H1 (cell line): ENCODE measurements at regions not wholly inside any gene's neighbourhood (a gene's known extent, or its start where the extent isn't known, plus 50 kb on each side); places are given as distances from the start of the nearest gene placed in this dataset.
A peak's percentile ranks its signal among the peaks of the same experiment; 100 is the strongest.

Experiments
- CTCF ChIA-PET: fragments of 300-600 bp; sonication (Branson Sonifier 250); formaldehyde crosslinking; loops from one replicate; lab custom pipeline; 2021; ENCODE audit not compliant: partially characterized antibody; lab: Charles Lee
- POLR2A ChIA-PET: fragments of 300-600 bp; sonication (Branson Sonifier 250); formaldehyde crosslinking; loops from one replicate; lab custom pipeline; 2021; ENCODE audit warnings: inconsistent platforms; ENCODE audit not compliant: partially characterized antibody; lab: Charles Lee
- DNase-seq, 2 experiments: peaks; one replicate each; pipeline versions ENCODE4 v3.0.0 to v3.0.0-alpha.2; 2010 to 2022; ENCODE audit warnings: low spot score in 2 of 2, low read depth in 1 of 2, mixed read lengths in 1 of 2
- FAIRE-seq: peaks from 2 replicates; lab custom pipeline; 2011; peaks lifted over from hg19 to GRCh38; lab: Jason Lieb, UNC
- H2AFZ ChIP-seq: 2 replicates; pipeline ENCODE4 v1.8.1; 2012; ENCODE audit warnings: low read length, inconsistent platforms
- H2AK5ac ChIP-seq: 2 replicates; pipeline ENCODE4 v1.6.1; 2013; ENCODE audit warnings: low read depth, low read length
- H2BK120ac ChIP-seq: replicated peaks from 2 replicates; pipeline ENCODE3; 2013; ENCODE audit warnings: low read depth, low read length, inconsistent platforms
- H2BK12ac ChIP-seq: 2 replicates; pipeline ENCODE4 v1.6.1; 2013; ENCODE audit warnings: low read depth, low read length
- H2BK15ac ChIP-seq: 2 replicates; pipeline ENCODE4 v1.6.1; 2013; ENCODE audit warnings: low read length
- H2BK20ac ChIP-seq: 2 replicates; pipeline ENCODE4 v1.6.1; 2013; ENCODE audit warnings: low read length
- H2BK5ac ChIP-seq: 2 replicates; pipeline ENCODE4 v1.6.1; 2013; ENCODE audit warnings: low read depth, low read length
- H3K14ac ChIP-seq: 2 replicates; pipeline ENCODE4 v1.6.1; 2013; ENCODE audit warnings: inconsistent platforms; ENCODE audit not compliant: insufficient read length
- H3K18ac ChIP-seq: 2 replicates; pipeline ENCODE4 v1.6.1; 2013; ENCODE audit warnings: low read length; ENCODE audit errors: extremely low read depth
- H3K23ac ChIP-seq: 2 replicates; pipeline ENCODE4 v1.6.1; 2013; ENCODE audit warnings: inconsistent platforms; ENCODE audit not compliant: insufficient read length
- H3K23me2 ChIP-seq: 2 replicates; pipeline ENCODE4 v1.6.1; 2013; ENCODE audit warnings: low read depth, low read length
- H3K27ac ChIP-seq: 2 replicates; pipeline ENCODE4 v1.6.1; 2011; ENCODE audit warnings: low read depth, low read length, inconsistent platforms
- H3K27me3 ChIP-seq, 4 experiments: replicated peaks in 1 of 4; 1 replicate in 1 of 4; 2 replicates in 3 of 4; pipeline versions ENCODE4 v1.6.1 to v1.8.1; 2011 to 2013; ENCODE audit warnings: low read length in 3 of 4, mild to moderate bottlenecking in 3 of 4, inconsistent platforms in 2 of 4, mixed read lengths in 2 of 4, moderate library complexity in 1 of 4; ENCODE audit not compliant: control insufficient read depth in 3 of 4, insufficient read depth in 3 of 4; ENCODE audit errors: extremely low read depth in 1 of 4
- H3K36me3 ChIP-seq, 4 experiments: 2 replicates each; pipeline versions ENCODE4 v1.6.1 to v1.8.1; 2011 to 2013; ENCODE audit warnings: mild to moderate bottlenecking in 4 of 4, low read length in 3 of 4, moderate library complexity in 2 of 4, control low read depth in 1 of 4, inconsistent platforms in 1 of 4; ENCODE audit not compliant: insufficient read depth in 4 of 4, control insufficient read depth in 2 of 4
- H3K4ac ChIP-seq: replicated peaks from 2 replicates; pipeline ENCODE3; 2013; ENCODE audit warnings: low read length, low read depth, mixed read lengths, inconsistent platforms; ENCODE audit not compliant: insufficient read length
- H3K4me1 ChIP-seq, 4 experiments: replicated peaks in 1 of 4; 1 replicate in 1 of 4; 2 replicates in 3 of 4; pipeline versions ENCODE4 v1.6.1 to v1.8.1; 2011 to 2013; ENCODE audit warnings: low read length in 3 of 4, inconsistent platforms in 2 of 4, mixed read lengths in 1 of 4; ENCODE audit not compliant: insufficient read depth in 4 of 4, control insufficient read depth in 3 of 4
- H3K4me2 ChIP-seq, 2 experiments: 2 replicates each; pipeline versions ENCODE4 v1.6.1 to v1.8.1; 2011 to 2013; ENCODE audit warnings: low read depth in 2 of 2, low read length in 2 of 2, control low read depth in 1 of 2, inconsistent platforms in 1 of 2, mild to moderate bottlenecking in 1 of 2; ENCODE audit not compliant: insufficient read depth in 1 of 2
- H3K4me3 ChIP-seq, 4 experiments: fragments of 200-600, 300-600 bp in 1 of 4; sonication (generic), shearing (Covaris generic), sonication (Bioruptor Twin) in 1 of 4; 2 replicates each; pipeline versions ENCODE4 v1.5.1 to v1.8.1; 2011 to 2016; ENCODE audit warnings: low read length in 4 of 4, low read depth in 3 of 4, control low read depth in 2 of 4, inconsistent platforms in 2 of 4, mild to moderate bottlenecking in 2 of 4, mixed read lengths in 1 of 4, moderate library complexity in 1 of 4; ENCODE audit not compliant: insufficient read depth in 2 of 4; ENCODE audit errors: extremely low read depth in 1 of 4
- H3K56ac ChIP-seq: replicated peaks from 2 replicates; pipeline ENCODE3; 2013; ENCODE audit warnings: low read depth, mild to moderate bottlenecking, mixed read lengths, low read length, inconsistent platforms; ENCODE audit not compliant: insufficient read length
- H3K79me1 ChIP-seq: 2 replicates; pipeline ENCODE4 v1.6.1; 2013; ENCODE audit warnings: low read depth, low read length, control low read depth
- H3K79me2 ChIP-seq, 2 experiments: 2 replicates each; pipeline versions ENCODE4 v1.6.1 to v1.8.1; 2012 to 2013; ENCODE audit warnings: low read length in 2 of 2, mild to moderate bottlenecking in 2 of 2, inconsistent platforms in 1 of 2; ENCODE audit not compliant: insufficient read depth in 2 of 2, control insufficient read depth in 1 of 2
- H3K9ac ChIP-seq, 4 experiments: replicated peaks in 1 of 4; 1 replicate in 1 of 4; 2 replicates in 3 of 4; pipeline versions ENCODE4 v1.6.1 to v1.8.1; 2011 to 2013; ENCODE audit warnings: low read depth in 3 of 4, low read length in 3 of 4, control low read depth in 2 of 4, mild to moderate bottlenecking in 2 of 4, moderate library complexity in 2 of 4, inconsistent platforms in 1 of 4; ENCODE audit errors: extremely low read depth in 1 of 4
- H3K9me3 ChIP-seq, 2 experiments: 2 replicates each; pipeline versions ENCODE4 v1.6.1 to v1.8.1; 2012 to 2013; ENCODE audit warnings: mild to moderate bottlenecking in 2 of 2, moderate library complexity in 2 of 2, control low read depth in 1 of 2, inconsistent platforms in 1 of 2, low read depth in 1 of 2, low read length in 1 of 2, mixed read lengths in 1 of 2; ENCODE audit not compliant: insufficient read depth in 2 of 2
- H4K20me1 ChIP-seq, 2 experiments: replicated peaks in 1 of 2; 2 replicates each; pipeline versions ENCODE3 to v1.8.1; 2011 to 2013; ENCODE audit warnings: inconsistent platforms in 2 of 2, low read length in 2 of 2, mild to moderate bottlenecking in 1 of 2; ENCODE audit not compliant: insufficient read depth in 2 of 2, control insufficient read depth in 1 of 2
- H4K5ac ChIP-seq: 2 replicates; pipeline ENCODE4 v1.6.1; 2013; ENCODE audit warnings: low read length, low read depth, mixed read lengths, inconsistent platforms; ENCODE audit not compliant: insufficient read length
- H4K8ac ChIP-seq: 2 replicates; pipeline ENCODE4 v1.8.0; 2013; ENCODE audit warnings: mild to moderate bottlenecking, moderate library complexity, low read length, inconsistent platforms; ENCODE audit not compliant: insufficient read depth; ENCODE audit errors: extremely low read depth
- H4K91ac ChIP-seq: replicated peaks from 2 replicates; pipeline ENCODE3; 2013; ENCODE audit warnings: low read length, mixed read lengths, inconsistent platforms; ENCODE audit not compliant: insufficient read length
- BACH1 ChIP-seq: IDR thresholded peaks from 2 replicates; pipeline ENCODE4 v1.6.1; 2012; ENCODE audit warnings: low read length, improper control_type of control experiment
- FOSL1 ChIP-seq: IDR thresholded peaks from 2 replicates; pipeline ENCODE4 v1.6.1; 2011; ENCODE audit warnings: mild to moderate bottlenecking, low read depth, low read length, moderate library complexity; ENCODE audit not compliant: insufficient read depth
- NRF1 ChIP-seq: IDR thresholded peaks from 2 replicates; pipeline ENCODE4 v1.6.1; 2011; ENCODE audit warnings: mild to moderate bottlenecking, low read depth, low read length, improper control_type of control experiment
- POLR2AphosphoS5 ChIP-seq: IDR thresholded peaks from 2 replicates; pipeline ENCODE4 v1.6.1; 2011; ENCODE audit warnings: low read depth, low read length
- RFX5 ChIP-seq: IDR thresholded peaks from 2 replicates; pipeline ENCODE4 v1.6.1; 2011; ENCODE audit warnings: low read depth, low read length, improper control_type of control experiment, borderline replicate concordance
- SIX5 ChIP-seq: IDR thresholded peaks from 2 replicates; pipeline ENCODE4 v1.6.1; 2011; ENCODE audit warnings: mild to moderate bottlenecking, low read depth, low read length
- WGBS, 2 experiments: shearing (Covaris generic) in 1 of 2; methylation state at CpG; one replicate each; pipeline versions ENCODE4 v1.1.6 to v1.1.7; 2013 to 2015; ENCODE audit warnings: low lambda C conversion rate in 2 of 2, mixed read lengths in 2 of 2, inconsistent platforms in 1 of 2, low coverage in 1 of 2, missing lambda C conversion rate in 1 of 2; ENCODE audit not compliant: insufficient replicate concordance in 2 of 2, insufficient coverage in 1 of 2, insufficient read length in 1 of 2; ENCODE audit errors: extremely low coverage in 1 of 2, missing lambda C conversion rate in 1 of 2; 5-methylcytosine and 5-hydroxymethylcytosine counted together
- TF ChIP-seq, protein P1 (sequence below): IDR thresholded peaks from 2 replicates; pipeline ENCODE4 v1.6.1; 2011; ENCODE audit warnings: low read length, improper control_type of control experiment

DNA sequence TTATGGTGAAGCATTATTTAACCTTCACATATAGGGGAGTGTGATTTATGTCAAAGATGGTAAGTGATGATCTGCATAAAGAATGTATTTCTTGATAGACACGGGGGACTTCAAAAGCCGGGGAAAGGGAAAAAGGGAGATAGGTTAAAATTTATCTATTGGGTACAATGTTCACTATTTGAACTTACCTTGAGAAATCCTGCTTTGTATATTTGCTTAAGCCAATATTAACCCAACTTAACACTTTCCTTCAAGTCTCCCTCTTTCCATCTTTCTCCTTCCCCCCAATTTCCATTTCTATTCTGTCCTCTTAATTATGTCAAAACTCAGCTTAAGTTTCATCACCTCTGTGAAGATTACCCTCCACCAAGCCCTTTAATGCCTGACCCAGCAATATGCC lies 149.0 kb upstream of the ANK2 start:
- CTCF ChIA-PET: no interaction called here
- H3K4ac ChIP-seq: no peak overlapping the region

More for the DNA sequence above, 149.0 kb upstream of the ANK2 start:
- Histone ChIP-seq H2BK20ac (no peak overlapping the region), H2AK5ac (no peak overlapping the region), H3K9me3 (no peaks in the 10 kb centered on the region), H3K27ac (no peak overlapping the region), H2BK15ac (no peak overlapping the region), H3K27me3 (no peaks in the 10 kb centered on the region), H4K91ac (no peak overlapping the region), H2BK5ac (no peak overlapping the region), H4K8ac (no peak overlapping the region), H3K23ac (no peak overlapping the region), H2BK12ac (no peak overlapping the region), H3K18ac (no peak overlapping the region), H3K4me1 (peaks cover 6 to 25% (median 21%) of the 10 kb centered on the region in 4 experiments; a peak in 5 of 7 replicates), H3K23me2 (no peaks in the 10 kb centered on the region), H3K56ac (no peak overlapping the region), H2BK120ac (no peak overlapping the region), H4K20me1 (no peaks in the 10 kb centered on the region), H3K36me3 (no peaks in the 10 kb centered on the region; a peak in 1 of 8 replicates), H3K14ac (no peak overlapping the region)
- DNase-seq (no peak), FAIRE-seq (peak; percentile 50)
- POLR2A ChIA-PET: no interaction called here
- WGBS, 2 experiments: 97% methylated on average over 2 of the region's 2 CpGs; no CpG with 5 or more reads in 1 of the 2 experiments
- TF ChIP-seq SIX5: no peak
- no peak for TF ChIP-seq BACH1
- TF ChIP-seq, protein P1, sequence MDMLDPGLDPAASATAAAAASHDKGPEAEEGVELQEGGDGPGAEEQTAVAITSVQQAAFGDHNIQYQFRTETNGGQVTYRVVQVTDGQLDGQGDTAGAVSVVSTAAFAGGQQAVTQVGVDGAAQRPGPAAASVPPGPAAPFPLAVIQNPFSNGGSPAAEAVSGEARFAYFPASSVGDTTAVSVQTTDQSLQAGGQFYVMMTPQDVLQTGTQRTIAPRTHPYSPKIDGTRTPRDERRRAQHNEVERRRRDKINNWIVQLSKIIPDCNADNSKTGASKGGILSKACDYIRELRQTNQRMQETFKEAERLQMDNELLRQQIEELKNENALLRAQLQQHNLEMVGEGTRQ: no peak
- TF ChIP-seq FOSL1: no peak
- no peak for TF ChIP-seq POLR2AphosphoS5
- no peak for TF ChIP-seq RFX5
- no peak for TF ChIP-seq NRF1
- TF ChIP-seq, all 59 proteins: peak for 0
- H3K4me2 ChIP-seq: no peak overlapping the region
- no peak overlapping the region for H3K9ac ChIP-seq
- no peak overlapping the region for H3K4me3 ChIP-seq
- H4K5ac ChIP-seq: no peak overlapping the region
- H2AFZ ChIP-seq: no peak overlapping the region
- no peaks in the 10 kb centered on the region for H3K79me1 ChIP-seq
- H3K79me2 ChIP-seq: no peaks in the 10 kb centered on the region
